HG02610 (cell line): ENCODE measurements at regions not wholly inside any gene's neighbourhood (a gene's known extent, or its start where the extent isn't known, plus 50 kb on each side); places are given as distances from the start of the nearest gene placed in this dataset.

ENCODE experiments used
- ATAC-seq: cut with Tn5 transposase; IDR thresholded peaks from one replicate; pipeline ENCODE4 v1.9.1; 2021; ENCODE audit warnings: mild to moderate bottlenecking, moderate library complexity; ENCODE audit not compliant: unreplicated experiment

- no peak for ATAC-seq
Measured at GRCh38 chr6:28766426-28766825, 157.4 kb downstream of the TRIM27 start.

- ATAC-seq = no peak
Measured at GRCh38 chr6:28767133-28767532, 156.7 kb downstream of the TRIM27 start.

- ATAC-seq = no peak
Measured at GRCh38 chr6:28767691-28768090, 156.1 kb downstream of the TRIM27 start.

- no peak for ATAC-seq
Measured at GRCh38 chr6:28768187-28768913, 155.4 kb downstream of the TRIM27 start.

- no peak for ATAC-seq
Measured at GRCh38 chr6:28769626-28770402, 154.0 kb downstream of the TRIM27 start.

GRCh38 chr6:28770732-28771131 is 153.1 kb downstream of the TRIM27 start:
- no peak for ATAC-seq

- no peak for ATAC-seq
Measured at GRCh38 chr6:28771401-28772267, 152.2 kb downstream of the TRIM27 start.

- ATAC-seq = no peak
Measured at GRCh38 chr6:28772480-28773381, 151.1 kb downstream of the TRIM27 start.

- ATAC-seq = no peak
Measured at GRCh38 chr6:28774292-28775051, 149.3 kb downstream of the TRIM27 start.

- ATAC-seq = no peak
Measured at GRCh38 chr6:28775052-28775376, 148.8 kb downstream of the TRIM27 start.

- no peak for ATAC-seq
Measured at GRCh38 chr6:28775405-28776129, 148.2 kb downstream of the TRIM27 start.

GRCh38 chr6:28776269-28777146 is 147.3 kb downstream of the TRIM27 start:
- ATAC-seq = no peak

- ATAC-seq = no peak
Measured at GRCh38 chr6:28777147-28777461, 146.7 kb downstream of the TRIM27 start.

GRCh38 chr6:28782113-28782673 is 141.6 kb downstream of the TRIM27 start:
- ATAC-seq = no peak

GRCh38 chr6:28785962-28786679 is 137.7 kb downstream of the TRIM27 start:
- no peak for ATAC-seq

- ATAC-seq = no peak
Measured at GRCh38 chr6:28789553-28790083, 134.2 kb downstream of the TRIM27 start.

GRCh38 chr6:28791002-28791383 is 132.8 kb downstream of the TRIM27 start:
- no peak for ATAC-seq
